Left ventricle myocardium inferior (tissue), 1 donor: ENCODE measurements at regions not wholly inside any gene's neighbourhood (a gene's known extent, or its start where the extent isn't known, plus 50 kb on each side); places are given as distances from the start of the nearest gene placed in this dataset.

Experiments used
- DNase-seq: peaks from one replicate; pipeline ENCODE4 v3.0.0-alpha.2; 2020
- H3K27ac ChIP-seq: fragments of 200-600 bp; replicated peaks from 2 replicates; pipeline ENCODE4 v1.8.0; 2021
- H3K27me3 ChIP-seq: fragments of 200-600 bp; 2 replicates; pipeline ENCODE4 v1.8.0; 2021; ENCODE audit warnings: low read depth
- H3K36me3 ChIP-seq: fragments of 200-600 bp; 2 replicates; pipeline ENCODE4 v1.8.0; 2021
- H3K4me1 ChIP-seq: fragments of 200-600 bp; 2 replicates; pipeline ENCODE4 v1.8.0; 2021
- H3K4me3 ChIP-seq: fragments of 200-600 bp; 2 replicates; pipeline ENCODE4 v1.8.0; 2021; ENCODE audit warnings: mild to moderate bottlenecking, moderate library complexity
- H3K9me3 ChIP-seq: fragments of 200-600 bp; replicated peaks from 2 replicates; pipeline ENCODE4 v1.8.0; 2021
- intact Hi-C: fragments of 100-400 bp; cut with micrococcal nuclease; formaldehyde crosslinking; loops from one replicate; pipeline ENCODE4 v1.11.0; 2022
- TF ChIP-seq, protein P1 (sequence below): fragments of 200-600 bp; IDR thresholded peaks from 2 replicates; pipeline ENCODE4 v1.8.0; 2021; ENCODE audit warnings: antibody characterized with exemption, mild to moderate bottlenecking, borderline replicate concordance
- donor health status: DM: no; HTN: yes; CAD: no; lungs with severe emphysema.

DNA sequence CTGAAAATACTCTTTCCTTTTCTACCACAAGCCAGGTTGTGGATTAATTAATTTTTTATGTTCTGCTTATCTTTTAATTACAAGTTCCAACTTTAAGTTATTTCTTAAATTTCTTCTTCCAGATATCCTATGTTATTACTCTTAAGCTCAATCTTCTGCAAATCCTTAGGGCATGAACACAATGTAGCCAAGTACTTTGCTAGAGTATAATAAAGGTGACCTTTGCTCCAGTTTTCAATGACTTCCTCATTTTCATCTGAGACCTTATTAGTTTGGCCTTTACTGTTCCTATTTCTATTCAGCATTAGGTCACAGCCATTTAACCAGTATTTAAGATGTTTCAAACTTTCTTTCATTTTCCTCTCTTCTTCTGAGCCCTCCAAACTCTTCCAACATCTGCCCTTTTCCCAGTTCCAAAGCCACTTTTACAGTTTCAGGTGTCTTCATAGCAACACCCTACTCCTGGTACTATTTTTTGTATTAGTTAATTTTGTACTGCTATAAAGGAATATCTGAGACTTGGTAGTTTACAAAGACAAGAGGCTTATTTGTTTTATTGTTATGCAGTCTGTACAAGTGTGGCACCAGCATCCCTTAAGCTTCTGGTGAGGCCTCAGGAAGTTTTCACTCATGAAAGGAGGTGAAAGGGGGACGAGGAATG lies 886.2 kb upstream of the GHITM start:
- intact Hi-C loops, result no loop called here
- H3K27ac ChIP-seq, result no peak overlapping the region
- peaks cover 39% of the 10 kb centered on the region for H3K9me3 ChIP-seq
- no peak overlapping the region for H3K4me3 ChIP-seq
- H3K4me1 ChIP-seq, result no peaks in the 10 kb centered on the region
- no peaks in the 10 kb centered on the region for H3K27me3 ChIP-seq
- DNase-seq, result no peak
- TF ChIP-seq, protein P1, sequence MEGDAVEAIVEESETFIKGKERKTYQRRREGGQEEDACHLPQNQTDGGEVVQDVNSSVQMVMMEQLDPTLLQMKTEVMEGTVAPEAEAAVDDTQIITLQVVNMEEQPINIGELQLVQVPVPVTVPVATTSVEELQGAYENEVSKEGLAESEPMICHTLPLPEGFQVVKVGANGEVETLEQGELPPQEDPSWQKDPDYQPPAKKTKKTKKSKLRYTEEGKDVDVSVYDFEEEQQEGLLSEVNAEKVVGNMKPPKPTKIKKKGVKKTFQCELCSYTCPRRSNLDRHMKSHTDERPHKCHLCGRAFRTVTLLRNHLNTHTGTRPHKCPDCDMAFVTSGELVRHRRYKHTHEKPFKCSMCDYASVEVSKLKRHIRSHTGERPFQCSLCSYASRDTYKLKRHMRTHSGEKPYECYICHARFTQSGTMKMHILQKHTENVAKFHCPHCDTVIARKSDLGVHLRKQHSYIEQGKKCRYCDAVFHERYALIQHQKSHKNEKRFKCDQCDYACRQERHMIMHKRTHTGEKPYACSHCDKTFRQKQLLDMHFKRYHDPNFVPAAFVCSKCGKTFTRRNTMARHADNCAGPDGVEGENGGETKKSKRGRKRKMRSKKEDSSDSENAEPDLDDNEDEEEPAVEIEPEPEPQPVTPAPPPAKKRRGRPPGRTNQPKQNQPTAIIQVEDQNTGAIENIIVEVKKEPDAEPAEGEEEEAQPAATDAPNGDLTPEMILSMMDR, result no peak
- H3K36me3 ChIP-seq, result no peaks in the 10 kb centered on the region

DNA sequence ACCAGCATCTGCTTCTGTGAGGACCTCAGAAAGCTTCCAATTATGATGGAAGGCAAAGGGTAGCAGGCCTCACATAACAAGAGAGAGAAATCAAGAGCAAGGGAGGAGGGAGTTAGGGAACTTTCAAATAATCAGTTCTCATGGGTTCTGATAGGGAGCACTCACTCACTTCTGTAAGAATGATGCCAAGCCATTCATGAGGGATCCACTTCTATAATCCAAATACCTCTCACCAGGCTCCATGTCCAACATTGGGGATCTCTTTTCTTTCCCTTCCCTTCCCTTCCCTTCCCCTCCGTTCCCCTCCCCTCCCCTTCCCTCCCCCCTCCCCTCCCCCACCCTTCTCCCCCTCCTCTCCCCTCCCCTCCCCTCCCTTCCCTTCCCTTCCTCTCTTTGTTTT lies 884.6 kb upstream of the GHITM start:
- no peaks in the 10 kb centered on the region for H3K36me3 ChIP-seq
- no peak for DNase-seq
- H3K27me3 ChIP-seq, result no peaks in the 10 kb centered on the region
- no peak overlapping the region for H3K4me3 ChIP-seq
- no peak overlapping the region for H3K27ac ChIP-seq
- intact Hi-C loops, result no loop called here
- peaks cover 48% of the 10 kb centered on the region for H3K9me3 ChIP-seq
- H3K4me1 ChIP-seq, result no peaks in the 10 kb centered on the region
- TF ChIP-seq, protein P1, result no peak

DNA sequence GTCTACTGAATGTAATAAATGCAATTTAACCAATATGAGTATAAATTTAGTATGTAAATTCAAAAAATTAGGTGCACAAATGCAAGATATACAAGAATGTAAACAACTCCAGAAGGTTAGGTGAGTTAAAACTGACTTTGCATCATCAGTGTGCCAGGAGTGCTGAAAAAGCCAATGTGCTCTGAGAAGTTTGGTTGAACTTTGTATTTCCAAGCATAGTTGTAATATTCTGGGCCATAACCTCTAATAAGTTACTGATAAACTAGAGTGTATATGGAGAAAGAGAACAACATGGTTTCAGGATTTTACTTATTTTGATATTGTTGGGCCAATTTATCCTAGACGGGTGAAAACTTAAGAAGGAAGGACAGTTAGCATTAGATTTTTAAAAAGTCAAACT lies 876.9 kb upstream of the GHITM start:
- no peak overlapping the region for H3K27ac ChIP-seq
- TF ChIP-seq, protein P1, result no peak
- no peaks in the 10 kb centered on the region for H3K4me1 ChIP-seq
- no peaks in the 10 kb centered on the region for H3K27me3 ChIP-seq
- no peaks in the 10 kb centered on the region for H3K36me3 ChIP-seq
- intact Hi-C loops, result no loop called here
- DNase-seq, result no peak
- H3K4me3 ChIP-seq, result no peak overlapping the region
- H3K9me3 ChIP-seq, result peaks cover 61% of the 10 kb centered on the region

DNA sequence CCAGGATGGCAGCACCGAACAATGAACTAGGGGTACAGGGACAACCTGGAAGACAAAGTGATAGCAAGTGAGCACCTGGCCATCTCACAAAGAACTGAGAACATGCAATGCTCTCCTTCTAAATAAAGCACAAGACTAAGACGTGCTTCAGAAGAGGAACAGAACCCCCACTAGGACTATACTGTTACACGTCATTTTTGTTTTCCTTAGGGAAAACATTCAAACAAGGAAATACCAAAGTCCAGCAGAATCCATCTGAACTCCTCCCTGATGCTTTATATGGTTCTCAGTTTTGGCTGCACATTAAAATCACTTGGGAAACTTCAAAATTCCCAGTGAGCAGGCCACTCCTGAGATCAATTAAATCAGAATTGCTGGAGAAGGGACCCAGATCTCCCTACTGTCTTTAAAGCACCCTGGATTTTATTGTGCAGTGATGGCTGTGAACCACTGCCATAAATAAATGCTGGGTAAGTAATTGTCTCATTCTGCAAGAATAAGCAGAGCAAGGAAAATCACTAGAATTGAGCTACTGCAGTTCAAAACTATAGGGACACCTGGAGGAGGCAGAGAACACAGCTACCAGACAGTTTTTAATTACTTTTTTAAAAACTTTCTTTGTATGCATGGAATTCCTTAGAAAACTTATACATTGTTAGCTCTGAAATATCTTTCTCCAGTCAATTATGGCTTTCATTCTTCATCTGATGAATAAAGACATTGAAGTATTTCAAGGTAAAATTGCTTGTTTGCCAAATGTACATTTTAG lies 866.5 kb upstream of the GHITM start:
- Histone ChIP-seq H3K36me3 (no peaks in the 10 kb centered on the region), H3K27ac (no peak overlapping the region), H3K27me3 (no peaks in the 10 kb centered on the region), H3K9me3 (no peaks in the 10 kb centered on the region), H3K4me1 (no peaks in the 10 kb centered on the region), H3K4me3 (no peak overlapping the region)
- no peak for DNase-seq
- intact Hi-C loops, result no loop called here
- TF ChIP-seq, protein P1, result no peak

DNA sequence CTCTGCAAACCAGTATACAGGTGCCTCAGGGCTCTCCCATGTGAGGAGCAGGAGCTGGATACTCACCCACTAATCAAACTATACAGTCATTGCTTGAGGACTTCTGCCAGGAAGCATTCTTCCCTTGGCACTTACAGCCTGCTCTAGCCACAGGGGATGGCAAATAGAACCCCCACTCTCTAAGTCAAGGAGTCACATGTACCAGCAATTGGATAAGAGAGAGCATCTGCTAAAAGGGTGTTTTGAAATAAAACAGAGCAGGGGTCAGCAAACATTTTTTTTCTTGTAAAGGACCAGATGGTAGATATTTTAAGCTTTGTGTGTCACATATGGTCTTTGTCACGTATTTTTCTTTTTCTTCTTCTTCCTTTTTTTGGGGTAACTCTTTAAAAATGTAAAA lies 865.2 kb upstream of the GHITM start:
- DNase-seq, result no peak
- TF ChIP-seq, protein P1, result no peak
- Histone ChIP-seq H3K4me1 (no peaks in the 10 kb centered on the region), H3K4me3 (no peak overlapping the region), H3K27me3 (no peaks in the 10 kb centered on the region), H3K36me3 (no peaks in the 10 kb centered on the region), H3K27ac (no peak overlapping the region), H3K9me3 (no peaks in the 10 kb centered on the region)
- intact Hi-C loops, result no loop called here
